ENCODE measurements at regions not wholly inside any gene's neighbourhood (a gene's known extent, or its start where the extent isn't known, plus 50 kb on each side); places are given as distances from the start of the nearest gene placed in this dataset.
"Not testable (repeated sequence)": the region's sequence is repeated elsewhere in the genome, so short reads cannot be mapped to it uniquely, and the experiment has no call there.

GRCh38 chr22:16131918-16132317 lies 442.1 kb downstream of the POTEH start:
- no peaks in the 10 kb centered on the region for H3K36me3 ChIP-seq (replicated peaks in 1 of 2; ENCODE audit: control insufficient read depth in 1 of 2, insufficient read depth in 2 of 2, low read length in 2 of 2)
- H3K27me3 ChIP-seq (ENCODE audit: control insufficient read depth in 1 of 2, insufficient read depth in 2 of 2, low read length in 2 of 2) = no peaks in the 10 kb centered on the region
- DNase-seq (ENCODE audit: low spot score) = no peak
- intact Hi-C loops (cut with micrococcal nuclease; ENCODE audit: unreplicated experiment) (no loop called here), in situ Hi-C loops (cut with HindIII; ENCODE audit: extremely low pct_ligation_motif_present, low pct_unique_long_range_greater_than_20kb) (no loop called here)
- no peaks in the 10 kb centered on the region for H3K79me2 ChIP-seq (ENCODE audit: insufficient read depth, low read length)
- POLR2A ChIA-PET = no interaction called here
- no peak for TF ChIP-seq ZNF263 (CRISPR knock-in tag; IDR thresholded peaks at IDR 0.05)
- no peak for TF ChIP-seq NFKB2 (CRISPR knock-in tag; IDR thresholded peaks at IDR 0.05; ENCODE audit: borderline replicate concordance)
- no peak for TF ChIP-seq KDM2A (CRISPR knock-in tag; IDR thresholded peaks at IDR 0.05; ENCODE audit: borderline replicate concordance, low read depth)
- TF ChIP-seq BRF2 (CRISPR knock-in tag; IDR thresholded peaks at IDR 0.05) = no peak
- no peak for TF ChIP-seq SOX5 (CRISPR knock-in tag; IDR thresholded peaks at IDR 0.05; ENCODE audit: borderline replicate concordance)
- no peak for TF ChIP-seq ZNF383 (CRISPR knock-in tag; IDR thresholded peaks at IDR 0.05; ENCODE audit: borderline replicate concordance)
- no peak for TF ChIP-seq TSC22D2 (CRISPR knock-in tag; IDR thresholded peaks at IDR 0.05; ENCODE audit: borderline replicate concordance)
- no peak for TF ChIP-seq STAT5B (CRISPR knock-in tag; IDR thresholded peaks at IDR 0.05)
- TF ChIP-seq TCF7L2 (IDR thresholded peaks at IDR 0.05; ENCODE audit: low read depth, low read length) = no peak
- CTCF ChIA-PET (ENCODE audit: low intra/inter-chr PET ratio, low total read pairs) = no interaction called here
- ATAC-seq = no peak
- no peaks in the 10 kb centered on the region for H3K4me1 ChIP-seq (ENCODE audit: insufficient read depth, low read length)
- WGBS (ENCODE audit: low lambda C conversion rate) = 0% methylated on average over 2 of the region's 16 CpGs
- no peak overlapping the region for H3K4me2 ChIP-seq (ENCODE audit: low read depth, low read length)
- no peak for FAIRE-seq
- H4K20me1 ChIP-seq (ENCODE audit: insufficient read depth, low read length) = no peaks in the 10 kb centered on the region
- no peak overlapping the region for H2AFZ ChIP-seq (ENCODE audit: low read length)
- H3K27ac ChIP-seq (ENCODE audit: extremely low read length, insufficient read depth, low read length) = no peak overlapping the region
- no peaks in the 10 kb centered on the region for H3K9me3 ChIP-seq (ENCODE audit: low read length)
- BruUV-seq (replicated peaks) = no TSS peak
- H3K9ac ChIP-seq (ENCODE audit: insufficient read depth, low read depth, low read length) = no peak overlapping the region
- no peak overlapping the region for H3K4me3 ChIP-seq (replicated peaks in 1 of 3; ENCODE audit: insufficient read depth in 1 of 3, low read depth in 2 of 3, low read length in 3 of 3)

- DNase-seq (ENCODE audit: low spot score); H3K9ac ChIP-seq (ENCODE audit: insufficient read depth, low read depth, low read length); POLR2A ChIA-PET; BruUV-seq (replicated peaks); CTCF ChIA-PET (ENCODE audit: low intra/inter-chr PET ratio, low total read pairs); H3K9me3 ChIP-seq (ENCODE audit: low read length); H3K27me3 ChIP-seq (ENCODE audit: control insufficient read depth in 1 of 2, insufficient read depth in 2 of 2, low read length in 2 of 2); ATAC-seq; FAIRE-seq; H3K4me1 ChIP-seq (ENCODE audit: insufficient read depth, low read length); H3K36me3 ChIP-seq (replicated peaks in 1 of 2; ENCODE audit: control insufficient read depth in 1 of 2, insufficient read depth in 2 of 2, low read length in 2 of 2); intact Hi-C loops (cut with micrococcal nuclease; ENCODE audit: unreplicated experiment); in situ Hi-C loops (cut with HindIII; ENCODE audit: extremely low pct_ligation_motif_present, low pct_unique_long_range_greater_than_20kb); H3K27ac ChIP-seq (ENCODE audit: extremely low read length, insufficient read depth, low read length); H2AFZ ChIP-seq (ENCODE audit: low read length); H3K79me2 ChIP-seq (ENCODE audit: insufficient read depth, low read length); H4K20me1 ChIP-seq (ENCODE audit: insufficient read depth, low read length); H3K4me2 ChIP-seq (ENCODE audit: low read depth, low read length); H3K4me3 ChIP-seq (replicated peaks in 1 of 3; ENCODE audit: insufficient read depth in 1 of 3, low read depth in 2 of 3, low read length in 3 of 3): not testable (repeated sequence)
- 33% methylated on average over 13 of the region's 13 CpGs for whole genome bisulfite sequencing (ENCODE audit: low lambda C conversion rate)
Observed at GRCh38 chr22:16132598-16132997, 442.8 kb downstream of the POTEH start.

- H3K9me3 ChIP-seq (ENCODE audit: low read length); H3K27ac ChIP-seq (ENCODE audit: extremely low read length, insufficient read depth, low read length); H3K9ac ChIP-seq (ENCODE audit: insufficient read depth, low read depth, low read length); CTCF ChIA-PET (ENCODE audit: low intra/inter-chr PET ratio, low total read pairs); H3K36me3 ChIP-seq (replicated peaks in 1 of 2; ENCODE audit: control insufficient read depth in 1 of 2, insufficient read depth in 2 of 2, low read length in 2 of 2); H3K4me2 ChIP-seq (ENCODE audit: low read depth, low read length); H3K4me3 ChIP-seq (replicated peaks in 1 of 3; ENCODE audit: insufficient read depth in 1 of 3, low read depth in 2 of 3, low read length in 3 of 3); intact Hi-C loops (cut with micrococcal nuclease; ENCODE audit: unreplicated experiment); POLR2A ChIA-PET; BruUV-seq (replicated peaks); DNase-seq (ENCODE audit: low spot score); in situ Hi-C loops (cut with HindIII; ENCODE audit: extremely low pct_ligation_motif_present, low pct_unique_long_range_greater_than_20kb); H3K4me1 ChIP-seq (ENCODE audit: insufficient read depth, low read length); ATAC-seq; H3K27me3 ChIP-seq (ENCODE audit: control insufficient read depth in 1 of 2, insufficient read depth in 2 of 2, low read length in 2 of 2); H4K20me1 ChIP-seq (ENCODE audit: insufficient read depth, low read length); H2AFZ ChIP-seq (ENCODE audit: low read length); FAIRE-seq; H3K79me2 ChIP-seq (ENCODE audit: insufficient read depth, low read length): not testable (repeated sequence)
- 3% methylated on average over 5 of the region's 5 CpGs for WGBS (ENCODE audit: low lambda C conversion rate)
Observed at GRCh38 chr22:16146101-16146500, 446.5 kb downstream of the CCT8L2 start.

Data from HepG2 (cell line).